H1 (cell line): ENCODE measurements at regions not wholly inside any gene's neighbourhood (a gene's known extent, or its start where the extent isn't known, plus 50 kb on each side); places are given as distances from the start of the nearest gene placed in this dataset.

ENCODE experiments used
- CTCF ChIA-PET: fragments of 300-600 bp; sonication (Branson Sonifier 250); formaldehyde crosslinking; loops from one replicate; lab custom pipeline; 2021; ENCODE audit not compliant: partially characterized antibody; lab: Charles Lee
- POLR2A ChIA-PET: fragments of 300-600 bp; sonication (Branson Sonifier 250); formaldehyde crosslinking; loops from one replicate; lab custom pipeline; 2021; ENCODE audit warnings: inconsistent platforms; ENCODE audit not compliant: partially characterized antibody; lab: Charles Lee
- DNase-seq, 2 experiments: peaks; one replicate each; pipeline versions ENCODE4 v3.0.0 to v3.0.0-alpha.2; 2010 to 2022; ENCODE audit warnings: low spot score in 2 of 2, low read depth in 1 of 2, mixed read lengths in 1 of 2
- FAIRE-seq: peaks from 2 replicates; lab custom pipeline; 2011; peaks lifted over from hg19 to GRCh38; lab: Jason Lieb, UNC
- H2AFZ ChIP-seq: 2 replicates; pipeline ENCODE4 v1.8.1; 2012; ENCODE audit warnings: low read length, inconsistent platforms
- H2AK5ac ChIP-seq: 2 replicates; pipeline ENCODE4 v1.6.1; 2013; ENCODE audit warnings: low read depth, low read length
- H2BK120ac ChIP-seq: replicated peaks from 2 replicates; pipeline ENCODE3; 2013; ENCODE audit warnings: low read depth, low read length, inconsistent platforms
- H2BK12ac ChIP-seq: 2 replicates; pipeline ENCODE4 v1.6.1; 2013; ENCODE audit warnings: low read depth, low read length
- H2BK15ac ChIP-seq: 2 replicates; pipeline ENCODE4 v1.6.1; 2013; ENCODE audit warnings: low read length
- H2BK20ac ChIP-seq: 2 replicates; pipeline ENCODE4 v1.6.1; 2013; ENCODE audit warnings: low read length
- H2BK5ac ChIP-seq: 2 replicates; pipeline ENCODE4 v1.6.1; 2013; ENCODE audit warnings: low read depth, low read length
- H3K14ac ChIP-seq: 2 replicates; pipeline ENCODE4 v1.6.1; 2013; ENCODE audit warnings: inconsistent platforms; ENCODE audit not compliant: insufficient read length
- H3K18ac ChIP-seq: 2 replicates; pipeline ENCODE4 v1.6.1; 2013; ENCODE audit warnings: low read length; ENCODE audit errors: extremely low read depth
- H3K23ac ChIP-seq: 2 replicates; pipeline ENCODE4 v1.6.1; 2013; ENCODE audit warnings: inconsistent platforms; ENCODE audit not compliant: insufficient read length
- H3K23me2 ChIP-seq: 2 replicates; pipeline ENCODE4 v1.6.1; 2013; ENCODE audit warnings: low read depth, low read length
- H3K27ac ChIP-seq: 2 replicates; pipeline ENCODE4 v1.6.1; 2011; ENCODE audit warnings: low read depth, low read length, inconsistent platforms
- H3K27me3 ChIP-seq, 4 experiments: replicated peaks in 1 of 4; 1 replicate in 1 of 4; 2 replicates in 3 of 4; pipeline versions ENCODE4 v1.6.1 to v1.8.1; 2011 to 2013; ENCODE audit warnings: low read length in 3 of 4, mild to moderate bottlenecking in 3 of 4, inconsistent platforms in 2 of 4, mixed read lengths in 2 of 4, moderate library complexity in 1 of 4; ENCODE audit not compliant: control insufficient read depth in 3 of 4, insufficient read depth in 3 of 4; ENCODE audit errors: extremely low read depth in 1 of 4
- H3K36me3 ChIP-seq, 4 experiments: 2 replicates each; pipeline versions ENCODE4 v1.6.1 to v1.8.1; 2011 to 2013; ENCODE audit warnings: mild to moderate bottlenecking in 4 of 4, low read length in 3 of 4, moderate library complexity in 2 of 4, control low read depth in 1 of 4, inconsistent platforms in 1 of 4; ENCODE audit not compliant: insufficient read depth in 4 of 4, control insufficient read depth in 2 of 4
- H3K4ac ChIP-seq: replicated peaks from 2 replicates; pipeline ENCODE3; 2013; ENCODE audit warnings: low read length, low read depth, mixed read lengths, inconsistent platforms; ENCODE audit not compliant: insufficient read length
- H3K4me1 ChIP-seq, 4 experiments: replicated peaks in 1 of 4; 1 replicate in 1 of 4; 2 replicates in 3 of 4; pipeline versions ENCODE4 v1.6.1 to v1.8.1; 2011 to 2013; ENCODE audit warnings: low read length in 3 of 4, inconsistent platforms in 2 of 4, mixed read lengths in 1 of 4; ENCODE audit not compliant: insufficient read depth in 4 of 4, control insufficient read depth in 3 of 4
- H3K4me2 ChIP-seq, 2 experiments: 2 replicates each; pipeline versions ENCODE4 v1.6.1 to v1.8.1; 2011 to 2013; ENCODE audit warnings: low read depth in 2 of 2, low read length in 2 of 2, control low read depth in 1 of 2, inconsistent platforms in 1 of 2, mild to moderate bottlenecking in 1 of 2; ENCODE audit not compliant: insufficient read depth in 1 of 2
- H3K4me3 ChIP-seq, 4 experiments: fragments of 200-600, 300-600 bp in 1 of 4; sonication (generic), shearing (Covaris generic), sonication (Bioruptor Twin) in 1 of 4; 2 replicates each; pipeline versions ENCODE4 v1.5.1 to v1.8.1; 2011 to 2016; ENCODE audit warnings: low read length in 4 of 4, low read depth in 3 of 4, control low read depth in 2 of 4, inconsistent platforms in 2 of 4, mild to moderate bottlenecking in 2 of 4, mixed read lengths in 1 of 4, moderate library complexity in 1 of 4; ENCODE audit not compliant: insufficient read depth in 2 of 4; ENCODE audit errors: extremely low read depth in 1 of 4
- H3K56ac ChIP-seq: replicated peaks from 2 replicates; pipeline ENCODE3; 2013; ENCODE audit warnings: low read depth, mild to moderate bottlenecking, mixed read lengths, low read length, inconsistent platforms; ENCODE audit not compliant: insufficient read length
- H3K79me1 ChIP-seq: 2 replicates; pipeline ENCODE4 v1.6.1; 2013; ENCODE audit warnings: low read depth, low read length, control low read depth
- H3K79me2 ChIP-seq, 2 experiments: 2 replicates each; pipeline versions ENCODE4 v1.6.1 to v1.8.1; 2012 to 2013; ENCODE audit warnings: low read length in 2 of 2, mild to moderate bottlenecking in 2 of 2, inconsistent platforms in 1 of 2; ENCODE audit not compliant: insufficient read depth in 2 of 2, control insufficient read depth in 1 of 2
- H3K9ac ChIP-seq, 4 experiments: replicated peaks in 1 of 4; 1 replicate in 1 of 4; 2 replicates in 3 of 4; pipeline versions ENCODE4 v1.6.1 to v1.8.1; 2011 to 2013; ENCODE audit warnings: low read depth in 3 of 4, low read length in 3 of 4, control low read depth in 2 of 4, mild to moderate bottlenecking in 2 of 4, moderate library complexity in 2 of 4, inconsistent platforms in 1 of 4; ENCODE audit errors: extremely low read depth in 1 of 4
- H3K9me3 ChIP-seq, 2 experiments: 2 replicates each; pipeline versions ENCODE4 v1.6.1 to v1.8.1; 2012 to 2013; ENCODE audit warnings: mild to moderate bottlenecking in 2 of 2, moderate library complexity in 2 of 2, control low read depth in 1 of 2, inconsistent platforms in 1 of 2, low read depth in 1 of 2, low read length in 1 of 2, mixed read lengths in 1 of 2; ENCODE audit not compliant: insufficient read depth in 2 of 2
- H4K20me1 ChIP-seq, 2 experiments: replicated peaks in 1 of 2; 2 replicates each; pipeline versions ENCODE3 to v1.8.1; 2011 to 2013; ENCODE audit warnings: inconsistent platforms in 2 of 2, low read length in 2 of 2, mild to moderate bottlenecking in 1 of 2; ENCODE audit not compliant: insufficient read depth in 2 of 2, control insufficient read depth in 1 of 2
- H4K5ac ChIP-seq: 2 replicates; pipeline ENCODE4 v1.6.1; 2013; ENCODE audit warnings: low read length, low read depth, mixed read lengths, inconsistent platforms; ENCODE audit not compliant: insufficient read length
- H4K8ac ChIP-seq: 2 replicates; pipeline ENCODE4 v1.8.0; 2013; ENCODE audit warnings: mild to moderate bottlenecking, moderate library complexity, low read length, inconsistent platforms; ENCODE audit not compliant: insufficient read depth; ENCODE audit errors: extremely low read depth
- H4K91ac ChIP-seq: replicated peaks from 2 replicates; pipeline ENCODE3; 2013; ENCODE audit warnings: low read length, mixed read lengths, inconsistent platforms; ENCODE audit not compliant: insufficient read length
- ASH2L ChIP-seq: fragments of 200-600, 300-600 bp; sonication (generic); IDR thresholded peaks from one replicate; pipeline ENCODE4 v1.7.1; 2017; ENCODE audit warnings: low read length
- BCL11A ChIP-seq, 2 experiments: IDR thresholded peaks; one replicate each; pipeline ENCODE4 v1.6.1; 2011; ENCODE audit warnings: low read depth in 2 of 2, low read length in 2 of 2, mild to moderate bottlenecking in 2 of 2
- CEBPB ChIP-seq: IDR thresholded peaks from 2 replicates; pipeline ENCODE4 v1.6.1; 2012; ENCODE audit warnings: low read depth, low read length
- CHD2 ChIP-seq: IDR thresholded peaks from 2 replicates; pipeline ENCODE4 v1.6.1; 2012; ENCODE audit warnings: low read length, improper control_type of control experiment
- EP300 ChIP-seq, 2 experiments: IDR thresholded peaks; 1 replicate in 1 of 2; 2 replicates in 1 of 2; pipeline ENCODE4 v1.6.1; 2011 to 2012; ENCODE audit warnings: low read depth in 2 of 2, low read length in 2 of 2, mild to moderate bottlenecking in 2 of 2, borderline replicate concordance in 1 of 2, inconsistent platforms in 1 of 2, moderate library complexity in 1 of 2
- FOSL1 ChIP-seq: IDR thresholded peaks from 2 replicates; pipeline ENCODE4 v1.6.1; 2011; ENCODE audit warnings: mild to moderate bottlenecking, low read depth, low read length, moderate library complexity; ENCODE audit not compliant: insufficient read depth
- JUND ChIP-seq: IDR thresholded peaks from 2 replicates; pipeline ENCODE4 v1.6.1; 2011; ENCODE audit warnings: mild to moderate bottlenecking, improper control_type of control experiment, low read length
- KDM4A ChIP-seq: IDR thresholded peaks from one replicate; pipeline ENCODE4 v1.7.1; 2012; ENCODE audit warnings: low read depth, mild to moderate bottlenecking, moderate library complexity, low read length, inconsistent platforms; ENCODE audit not compliant: severe bottlenecking
- SIN3A ChIP-seq, 2 experiments: IDR thresholded peaks in 1 of 2; conservative IDR thresholded peaks in 1 of 2; 2 replicates each; pipeline ENCODE4 v1.6.1; 2011 to 2012; ENCODE audit warnings: low read length in 2 of 2, improper control_type of control experiment in 1 of 2, low read depth in 1 of 2, mild to moderate bottlenecking in 1 of 2
- SUZ12 ChIP-seq: fragments of 200-600 bp; sonication (generic); IDR thresholded peaks from 2 replicates; pipeline ENCODE4 v1.6.1; 2012; ENCODE audit warnings: mild to moderate bottlenecking, inconsistent platforms, low read length, moderate library complexity, mixed read lengths
- WGBS, 2 experiments: shearing (Covaris generic) in 1 of 2; methylation state at CpG; one replicate each; pipeline versions ENCODE4 v1.1.6 to v1.1.7; 2013 to 2015; ENCODE audit warnings: low lambda C conversion rate in 2 of 2, mixed read lengths in 2 of 2, inconsistent platforms in 1 of 2, low coverage in 1 of 2, missing lambda C conversion rate in 1 of 2; ENCODE audit not compliant: insufficient replicate concordance in 2 of 2, insufficient coverage in 1 of 2, insufficient read length in 1 of 2; ENCODE audit errors: extremely low coverage in 1 of 2, missing lambda C conversion rate in 1 of 2; 5-methylcytosine and 5-hydroxymethylcytosine counted together

DNA sequence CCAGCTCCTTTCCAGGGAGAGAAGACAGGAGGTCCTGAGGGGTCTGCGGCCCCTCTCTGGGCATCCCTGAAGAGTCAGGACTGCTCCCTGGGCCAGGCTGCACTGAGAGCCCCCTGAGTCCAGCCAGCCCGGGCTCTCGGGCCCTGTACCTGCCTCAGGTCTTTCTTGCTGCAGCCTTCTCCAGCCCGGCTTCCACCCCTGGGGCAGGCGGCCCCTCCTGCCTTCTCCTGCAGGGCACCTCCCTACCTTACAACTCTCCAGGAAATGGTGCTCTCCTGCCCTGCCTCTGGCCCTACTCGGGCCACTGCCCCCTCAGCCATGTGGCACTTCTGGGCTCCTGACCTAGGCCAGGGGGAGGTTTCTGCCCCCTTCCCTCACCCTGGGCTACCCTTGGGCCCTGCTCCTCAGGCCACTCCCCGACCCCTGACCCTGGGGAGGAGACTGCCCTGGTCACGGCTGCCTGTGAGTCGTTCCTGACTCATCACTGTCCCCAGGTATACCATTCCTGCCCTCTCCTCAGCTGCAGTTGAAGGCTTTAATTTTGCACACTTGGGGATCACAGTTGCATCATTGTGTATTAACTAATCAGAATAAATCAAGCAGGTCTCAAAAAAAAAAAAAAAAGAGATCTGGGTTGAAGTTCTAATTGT, 251.1 kb downstream of the NXPE2 start:
- no peaks in the 10 kb centered on the region for H3K36me3 ChIP-seq
- no peaks in the 10 kb centered on the region for H4K20me1 ChIP-seq
- no peaks in the 10 kb centered on the region for H3K4me1 ChIP-seq
- H3K14ac ChIP-seq = no peak overlapping the region
- H2BK12ac ChIP-seq = no peak overlapping the region
- 96% methylated on average over 4 of the region's 9 CpGs; no CpG with 5 or more reads in 1 of the 2 experiments for WGBS, 2 experiments
- H3K4ac ChIP-seq = no peak overlapping the region
- no peaks in the 10 kb centered on the region for H3K23me2 ChIP-seq
- FAIRE-seq = no peak
- no peak overlapping the region for H3K27ac ChIP-seq
- H2BK20ac ChIP-seq = no peak overlapping the region
- ChIA-PET CTCF (interaction anchor here (1.1 kb wide), 1 partner anchor 11 kb away, joined by 3 read pairs; no protein-coding TSS in a partner anchor), POLR2A (no interaction called here)
- peaks cover 0 to 2% of the 10 kb centered on the region in 2 experiments; a peak in 1 of 4 replicates for H3K9me3 ChIP-seq
- no peak overlapping the region for H2BK5ac ChIP-seq
- no peak overlapping the region for H4K5ac ChIP-seq
- H3K9ac ChIP-seq = no peak overlapping the region
- no peak overlapping the region for H2AFZ ChIP-seq
- TF ChIP-seq BCL11A (IDR thresholded peaks at IDR 0.05; ENCODE audit: low read depth in 2 of 2, low read length in 2 of 2) = no peak
- TF ChIP-seq CHD2 = no peak
- TF ChIP-seq EP300 (IDR thresholded peaks at IDR 0.05; ENCODE audit: borderline replicate concordance in 1 of 2, low read depth in 2 of 2, low read length in 2 of 2) = no peak
- TF ChIP-seq FOSL1 = no peak
- TF ChIP-seq KDM4A = no peak
- no peak for TF ChIP-seq JUND
- no peak for TF ChIP-seq SUZ12
- no peak for TF ChIP-seq SIN3A (conservative IDR thresholded peaks at IDR 0.05 in 1 of 2, IDR thresholded peaks at IDR 0.05 in 1 of 2; ENCODE audit: low read depth in 1 of 2, low read length in 2 of 2)
- no peak for TF ChIP-seq ASH2L
- TF ChIP-seq CEBPB = no peak
- no peaks in the 10 kb centered on the region for H3K27me3 ChIP-seq
- no peaks in the 10 kb centered on the region for H3K79me1 ChIP-seq
- no peak overlapping the region for H3K56ac ChIP-seq
- H3K18ac ChIP-seq = no peak overlapping the region
- no peaks in the 10 kb centered on the region for H3K79me2 ChIP-seq
- no peak overlapping the region for H4K91ac ChIP-seq
- no peak overlapping the region for H2BK15ac ChIP-seq
- H3K4me2 ChIP-seq = no peak overlapping the region
- H4K8ac ChIP-seq = no peak overlapping the region
- H2BK120ac ChIP-seq = no peak overlapping the region
- no peak overlapping the region for H2AK5ac ChIP-seq
- no peak overlapping the region for H3K23ac ChIP-seq
- no peak overlapping the region for H3K4me3 ChIP-seq
- DNase-seq = no peak
